ENCODE measurements at regions not wholly inside any gene's neighbourhood (a gene's known extent, or its start where the extent isn't known, plus 50 kb on each side); places are given as distances from the start of the nearest gene placed in this dataset.

GRCh38 chr21:27715131-27715530 is 748.2 kb upstream of the ADAMTS5 start:
- peak; percentile 71 for DNase-seq

DNA sequence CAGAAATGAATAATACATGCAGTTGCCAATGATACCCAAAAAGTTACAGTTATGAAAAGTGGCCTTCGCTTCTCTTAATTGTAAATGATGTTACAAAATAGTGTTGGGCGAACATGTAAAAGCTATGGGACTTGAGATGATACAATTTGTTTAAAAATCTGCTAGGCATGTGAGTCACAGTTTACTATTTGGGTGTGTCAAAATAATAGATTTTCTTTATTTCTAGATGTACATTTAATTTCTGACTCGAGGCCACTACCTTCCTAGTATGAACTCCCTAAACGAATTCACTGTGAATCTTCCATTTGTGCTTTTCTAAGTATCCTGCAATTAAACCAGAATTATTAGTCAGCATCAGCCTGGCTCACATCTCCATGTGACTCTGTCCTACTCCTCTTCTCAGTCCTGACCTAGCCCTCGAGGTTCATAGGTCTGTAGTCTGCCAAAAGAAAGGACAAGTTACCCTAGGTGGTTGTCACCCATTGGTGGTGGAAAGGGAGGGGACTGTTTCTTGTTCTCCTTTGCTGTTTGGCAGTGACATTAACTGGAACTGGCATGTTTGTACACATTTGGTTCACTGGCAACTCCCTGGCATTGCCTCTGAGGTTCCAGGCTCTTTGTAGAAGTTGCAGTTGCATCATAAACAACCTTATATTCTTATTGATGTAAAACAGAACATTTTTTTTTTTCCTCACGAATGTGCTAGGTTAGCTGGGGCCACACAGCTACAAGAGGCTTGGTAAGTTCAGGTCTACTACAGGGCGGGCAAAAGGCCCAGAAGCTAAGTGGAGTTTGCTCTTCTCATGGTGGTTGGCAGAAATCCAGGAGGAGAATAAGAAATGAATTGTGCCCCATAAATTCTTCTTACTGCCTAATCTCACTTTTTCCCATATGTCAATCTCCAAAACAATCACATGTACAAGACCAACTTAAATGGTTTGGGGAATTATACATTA is 746.5 kb upstream of the ADAMTS5 start:
- no peak for DNase-seq

- no peak for DNase-seq
Observed at GRCh38 chr21:27704567-27705166, 737.8 kb upstream of the ADAMTS5 start.

DNA sequence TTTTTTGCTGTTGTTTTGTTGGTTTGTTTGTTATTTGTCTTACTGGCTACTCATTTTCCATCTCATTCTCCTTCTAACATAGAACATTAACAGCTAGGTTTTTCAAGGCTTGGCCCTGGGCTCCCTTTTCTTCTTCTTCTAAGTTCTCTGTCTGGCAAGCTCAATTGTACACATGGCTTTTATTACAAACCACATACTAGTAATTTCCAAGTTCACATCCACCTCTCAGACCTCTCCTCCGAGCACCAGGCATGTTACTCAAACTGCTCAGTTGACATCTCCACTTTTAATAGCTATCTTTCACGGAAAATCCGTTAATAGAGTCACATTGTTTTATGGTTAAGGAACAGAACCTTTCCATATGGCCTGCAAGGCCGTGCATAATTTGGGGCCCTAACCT is 736.9 kb upstream of the ADAMTS5 start:
- no peak for DNase-seq

DNA sequence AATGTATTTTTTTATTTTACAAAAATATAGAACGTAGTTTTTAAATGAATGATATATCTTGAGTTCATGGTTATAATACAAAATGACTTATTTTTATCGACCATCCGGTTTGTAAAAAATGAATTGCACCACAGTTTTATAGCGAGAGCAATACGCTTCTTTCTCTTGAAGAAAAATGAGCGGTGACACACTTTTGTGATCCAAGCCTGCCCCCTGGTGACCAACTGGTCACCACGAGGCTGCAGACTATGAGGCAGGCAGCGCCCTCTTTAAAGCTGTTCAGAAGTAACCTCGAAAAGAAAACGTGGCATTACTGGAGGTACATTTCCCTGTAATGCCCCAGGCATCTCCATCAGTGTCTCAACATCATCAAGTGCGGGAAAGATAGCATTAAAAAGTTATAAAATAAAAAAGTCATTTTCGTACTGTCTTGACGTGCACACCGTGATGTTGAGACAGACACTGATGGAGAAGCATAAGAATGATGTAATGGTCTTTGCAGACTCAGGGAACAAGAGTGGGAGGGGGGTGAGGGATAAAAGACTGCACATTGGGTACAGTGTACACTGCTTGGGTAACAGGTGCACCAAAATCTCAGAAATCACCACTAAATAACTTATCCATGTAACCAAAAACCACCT is 734.2 kb upstream of the ADAMTS5 start:
- peak; percentile 92 for DNase-seq

DNA sequence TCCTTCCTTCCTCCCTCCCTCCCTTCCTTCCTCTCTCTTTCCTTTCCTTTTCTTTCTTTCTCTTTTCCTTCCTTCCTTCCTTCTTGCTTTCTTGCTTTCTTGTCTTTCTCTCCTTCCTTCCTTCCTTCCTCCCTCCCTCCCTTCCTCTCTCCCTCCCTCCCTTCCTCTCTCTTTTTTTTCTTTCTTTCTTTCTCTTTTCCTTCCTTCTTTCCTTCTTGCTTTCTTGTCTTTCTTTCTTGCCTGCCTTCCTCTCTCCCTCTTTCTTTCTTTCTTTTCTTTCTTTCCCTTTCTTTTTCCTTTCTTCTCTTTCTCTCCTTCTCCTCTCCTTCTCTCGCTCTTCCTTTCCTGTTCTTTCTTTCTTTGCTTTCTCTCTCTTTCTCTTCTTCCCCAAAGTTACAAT is 728.4 kb upstream of the ADAMTS5 start:
- DNase-seq, result no peak

DNA sequence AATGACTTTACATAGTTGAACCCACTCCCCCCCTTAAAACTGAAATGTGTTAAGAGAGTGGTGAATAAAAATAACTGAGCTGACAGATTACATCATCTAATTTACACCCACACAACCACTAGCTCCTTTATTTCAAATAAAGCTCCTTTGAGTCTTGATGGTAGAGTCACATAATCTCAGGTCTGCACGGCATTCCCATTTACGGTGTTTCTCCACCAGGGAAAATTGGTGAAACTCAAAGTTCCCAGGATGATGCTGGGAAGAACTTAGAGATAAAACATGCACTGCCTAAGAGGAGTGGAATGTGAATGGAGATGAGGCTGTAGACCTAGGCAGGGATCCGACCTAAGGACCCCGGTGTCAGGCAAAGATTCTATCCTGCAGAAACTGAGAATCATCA is 727.8 kb upstream of the ADAMTS5 start:
- DNase-seq, result no peak

DNA sequence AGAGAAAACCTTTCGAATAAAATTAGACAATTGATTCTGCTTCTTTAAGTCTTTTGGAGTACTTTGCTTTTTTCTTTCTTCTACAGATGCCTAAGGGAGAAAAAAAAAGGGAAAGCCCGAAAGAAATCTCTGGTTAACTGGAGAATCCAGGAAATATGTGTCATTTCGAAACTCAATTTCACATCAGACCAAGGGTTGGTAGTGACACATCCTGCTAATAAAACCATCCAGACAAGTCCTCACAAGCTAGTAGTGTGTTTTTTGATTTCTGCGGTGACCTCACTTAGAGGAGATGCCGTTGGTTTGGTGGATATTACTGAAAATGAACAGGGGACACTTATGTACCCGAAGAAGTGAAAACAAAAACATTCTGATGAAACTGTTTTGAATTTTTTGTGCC is 726.5 kb upstream of the ADAMTS5 start:
- no peak for DNase-seq

DNA sequence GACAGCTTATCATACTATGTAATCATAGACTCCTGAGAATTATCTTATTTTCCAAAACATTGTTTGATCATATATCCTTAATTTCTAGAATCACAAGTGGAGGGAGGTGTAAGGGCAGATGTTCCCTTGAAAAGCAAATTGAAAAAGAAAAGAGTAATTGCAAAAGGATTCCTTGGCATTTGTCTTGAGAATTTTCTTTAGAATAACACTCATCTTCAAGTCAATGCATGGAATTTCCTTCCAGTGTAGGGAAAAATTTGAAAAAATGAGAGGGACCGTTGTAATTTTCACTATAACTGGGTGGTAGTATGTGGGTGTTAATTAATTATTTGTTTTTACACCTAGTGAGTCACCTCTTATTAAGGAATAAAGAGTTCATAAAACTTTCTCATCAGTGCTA is 724.6 kb upstream of the ADAMTS5 start:
- no peak for DNase-seq

GRCh38 chr21:27691006-27691405 is 724.1 kb upstream of the ADAMTS5 start:
- no peak for DNase-seq

DNA sequence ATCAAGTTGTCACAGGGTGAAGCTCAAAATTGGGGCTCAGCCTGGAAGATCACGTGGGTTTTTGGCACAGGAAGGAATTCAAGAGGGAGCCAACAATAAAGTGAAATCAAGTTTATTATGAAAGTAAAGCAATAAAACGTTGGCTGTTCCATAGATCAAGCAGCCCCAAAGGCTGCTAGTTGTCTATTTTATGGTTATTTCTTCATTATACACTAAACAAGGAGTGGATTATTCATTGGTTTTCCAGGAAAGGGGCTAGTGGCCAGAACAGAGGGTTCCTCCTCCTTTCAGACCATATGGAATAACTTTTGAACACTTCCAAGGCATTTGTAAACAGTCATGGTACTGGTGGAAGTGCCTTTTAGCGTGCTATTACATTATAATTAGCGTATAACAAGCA is 723.5 kb upstream of the ADAMTS5 start:
- DNase-seq, result no peak

DNA sequence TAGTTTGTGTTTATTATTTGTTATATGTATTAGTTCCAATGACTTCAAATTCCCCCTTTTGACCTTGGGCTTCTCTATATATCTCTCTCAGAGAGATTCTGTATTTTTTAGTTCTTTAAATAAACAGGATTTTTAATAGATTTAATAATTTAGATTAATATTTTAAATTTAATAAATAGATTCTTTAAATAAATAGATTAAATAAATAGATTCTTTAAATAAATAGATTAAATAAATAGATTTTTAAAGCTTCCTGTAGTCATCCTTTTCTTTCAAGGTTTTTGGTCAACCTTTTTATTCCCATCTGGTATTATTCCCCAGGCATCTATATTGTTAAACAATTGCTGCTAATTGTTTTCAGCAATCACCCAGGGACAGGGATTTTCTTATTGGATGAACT is 721.9 kb upstream of the ADAMTS5 start:
- DNase-seq, result no peak

DNA sequence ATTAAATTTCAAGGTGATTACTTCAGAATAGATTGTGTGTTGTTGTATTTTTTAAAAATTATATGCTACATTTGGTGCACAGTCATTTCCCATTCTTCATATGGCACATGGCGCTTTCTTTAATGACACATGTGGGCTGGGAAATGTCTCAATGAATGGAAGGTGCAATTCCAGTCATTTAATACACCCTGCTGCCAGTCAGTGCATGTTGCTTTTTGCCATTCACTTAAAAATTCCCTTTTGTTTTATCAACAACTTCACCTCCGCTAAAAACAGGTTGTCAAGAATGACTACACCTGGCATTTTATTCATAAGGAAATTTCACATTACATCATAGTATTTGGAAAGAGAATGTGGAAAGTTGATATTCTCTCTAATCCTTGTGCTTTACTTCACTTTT is 716.4 kb upstream of the ADAMTS5 start:
- DNase-seq, result no peak

GRCh38 chr21:27681841-27682240 is 715.0 kb upstream of the ADAMTS5 start:
- DNase-seq, result no peak

GRCh38 chr21:27681038-27681437 is 714.1 kb upstream of the ADAMTS5 start:
- DNase-seq, result no peak

GRCh38 chr21:27680181-27680580 is 713.3 kb upstream of the ADAMTS5 start:
- no peak for DNase-seq

GRCh38 chr21:27678511-27678910 is 711.6 kb upstream of the ADAMTS5 start:
- no peak for DNase-seq

DNA sequence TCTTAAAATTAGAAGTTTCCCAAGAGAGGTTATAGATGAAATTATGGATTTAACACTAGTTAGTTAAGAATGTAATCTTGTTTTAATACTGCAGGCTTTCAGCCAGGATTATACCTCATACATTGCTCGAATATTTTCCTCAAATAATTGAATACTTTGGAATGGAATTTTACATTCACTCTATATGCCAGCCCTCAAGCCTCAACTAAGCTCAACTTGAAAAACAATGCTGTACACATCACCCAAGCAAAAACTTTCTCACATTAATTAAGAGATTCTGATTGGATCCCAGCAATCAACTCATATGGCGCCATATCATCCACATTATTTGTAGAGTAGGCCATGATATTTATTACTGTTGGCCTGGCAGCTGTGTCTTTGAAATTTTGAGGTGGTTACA is 710.7 kb upstream of the ADAMTS5 start:
- no peak for DNase-seq

- DNase-seq, result no peak
Observed at GRCh38 chr21:27675306-27675705, 708.4 kb upstream of the ADAMTS5 start.

DNA sequence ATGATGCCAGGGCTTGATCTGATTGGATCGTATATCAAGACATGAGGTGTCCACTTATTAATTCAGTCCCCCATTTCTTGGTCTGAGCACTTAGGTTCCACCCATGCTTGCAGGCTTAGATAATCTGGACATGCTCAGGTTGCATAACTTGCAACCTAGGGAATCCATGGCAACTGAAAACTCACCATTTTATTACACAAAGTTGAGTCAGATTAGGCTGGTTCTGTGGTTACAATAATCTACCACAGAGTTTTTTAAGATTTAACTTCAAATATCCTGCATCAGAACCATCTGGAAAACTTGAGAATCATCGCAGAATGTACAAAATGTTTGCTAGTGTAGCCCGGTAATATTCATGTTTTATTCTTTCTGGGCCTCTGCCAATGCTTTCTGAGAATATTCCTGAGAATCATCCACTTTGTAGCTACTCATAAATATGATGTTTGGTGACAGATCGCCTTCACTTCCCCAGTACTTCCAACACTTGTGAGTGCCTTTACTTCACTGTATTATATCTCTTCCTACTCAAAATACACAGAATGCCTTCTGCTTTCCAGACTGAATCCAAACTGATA is 707.2 kb upstream of the ADAMTS5 start:
- no peak for DNase-seq

DNA sequence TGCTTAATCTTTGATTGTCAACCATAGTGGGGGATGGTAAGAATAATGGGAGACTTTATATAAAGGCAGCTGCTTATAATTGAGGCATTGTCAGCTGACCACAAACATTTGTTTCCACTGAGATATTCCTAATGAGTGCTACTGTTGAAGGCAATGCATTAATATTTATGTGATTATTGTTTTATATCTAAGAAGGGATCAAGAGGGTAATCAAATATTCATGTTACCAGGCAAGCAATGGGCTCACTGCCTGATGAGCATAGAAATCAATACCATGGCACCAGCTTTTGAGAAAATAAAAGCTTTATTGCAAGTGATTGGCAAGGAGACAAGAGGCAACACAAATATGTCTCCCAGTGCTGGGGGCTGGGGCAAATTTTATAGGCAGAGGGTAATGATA is 706.7 kb upstream of the ADAMTS5 start:
- DNase-seq, result no peak

DNA sequence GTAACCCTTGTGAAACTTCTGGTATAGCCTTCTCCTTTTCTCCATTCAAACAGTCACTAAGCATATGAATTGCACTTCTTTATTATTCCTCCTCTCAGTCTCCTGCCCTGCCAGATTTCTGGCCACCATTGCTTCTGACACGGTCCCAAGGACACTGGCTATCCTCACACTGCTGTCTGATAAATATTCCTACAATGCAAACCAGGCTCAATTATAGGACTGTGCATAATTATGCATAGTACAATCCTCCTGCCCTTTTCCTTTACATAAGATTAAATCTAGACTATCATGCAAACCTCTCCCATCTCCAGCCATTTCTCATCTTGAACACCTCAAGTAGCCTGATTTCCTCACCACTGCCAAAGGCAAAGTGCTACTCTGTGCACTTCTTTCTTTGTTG is 704.3 kb upstream of the ADAMTS5 start:
- no peak for DNase-seq

DNA sequence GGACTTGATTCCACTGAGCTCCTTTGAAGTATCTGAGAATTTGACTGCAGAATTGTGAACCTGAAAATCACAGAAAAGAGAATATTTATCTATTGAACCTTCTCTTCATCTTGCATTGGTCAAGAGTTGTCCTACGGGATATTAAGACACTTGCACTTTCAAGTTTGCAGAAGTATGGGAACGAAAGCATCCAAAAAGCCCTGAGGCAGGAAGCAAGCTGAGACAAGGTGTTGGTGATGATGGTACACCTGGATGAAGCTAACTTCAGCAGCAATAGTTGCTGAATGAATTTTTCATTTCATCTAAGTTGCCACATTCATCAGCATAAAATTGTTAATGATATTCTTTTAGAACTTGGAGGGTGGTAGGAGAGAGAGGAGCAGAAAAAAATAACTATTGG is 686.6 kb upstream of the ADAMTS5 start:
- no peak for DNase-seq

DNA sequence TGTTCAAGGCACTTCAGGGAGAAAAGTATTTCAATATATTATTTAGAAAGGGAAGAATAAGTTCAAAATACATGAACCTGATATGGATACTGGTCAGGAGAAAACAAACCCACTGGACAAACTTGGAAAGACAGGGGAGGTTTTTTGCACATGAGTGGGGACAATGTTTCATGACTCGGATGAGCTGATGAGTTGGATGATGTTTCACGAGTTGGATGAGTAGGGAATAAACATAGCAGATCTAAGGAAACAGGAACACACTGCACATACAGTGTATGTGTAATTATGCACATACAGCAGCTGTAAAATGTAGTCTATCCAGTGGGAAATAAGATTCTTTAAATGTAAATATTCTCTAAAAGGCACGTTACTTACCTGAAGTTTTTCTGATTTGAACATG is 682.9 kb upstream of the ADAMTS5 start:
- DNase-seq, result no peak

Measured in NCI-H1694 (cell line).